LNCaP clone FGC (cell line): ENCODE measurements at regions not wholly inside any gene's neighbourhood (a gene's known extent, or its start where the extent isn't known, plus 50 kb on each side); places are given as distances from the start of the nearest gene placed in this dataset.

Source experiments
- DNase-seq: peaks from one replicate; pipeline ENCODE4 v3.0.0-alpha.2; 2011; ENCODE audit warnings: low read depth
- H3K4me3 ChIP-seq: 2 replicates; pipeline ENCODE4 v1.5.1; 2011; ENCODE audit warnings: mild to moderate bottlenecking, low read depth, low read length, control low read depth
- CTCF ChIP-seq: IDR thresholded peaks from 2 replicates; pipeline ENCODE4 v1.5.1; 2012; ENCODE audit warnings: mild to moderate bottlenecking; ENCODE audit not compliant: control insufficient read depth, insufficient read depth; ENCODE audit errors: extremely low read depth

- no peak overlapping the region for H3K4me3 ChIP-seq
- TF ChIP-seq CTCF, result no peak
These were observed 129.4 kb downstream of the INHBA start for GRCh38 chr7:41573443-41573842.

GRCh38 chr7:41573015-41573414 lies 129.9 kb downstream of the INHBA start:
- TF ChIP-seq CTCF, result no peak
- no peak for DNase-seq
- no peak overlapping the region for H3K4me3 ChIP-seq

More at GRCh38 chr7:41573443-41573842, 129.4 kb downstream of the INHBA start:
- DNase-seq, result no peak

GRCh38 chr7:41571573-41571972 lies 131.3 kb downstream of the INHBA start:
- DNase-seq, result no peak
- no peak overlapping the region for H3K4me3 ChIP-seq
- no peak for TF ChIP-seq CTCF

- no peak for TF ChIP-seq CTCF
- H3K4me3 ChIP-seq, result no peak overlapping the region
- no peak for DNase-seq
These were observed 132.1 kb downstream of the INHBA start for GRCh38 chr7:41570766-41571165.

GRCh38 chr7:41568135-41568534 lies 134.8 kb downstream of the INHBA start:
- DNase-seq, result no peak
- no peak overlapping the region for H3K4me3 ChIP-seq
- TF ChIP-seq CTCF, result no peak

- H3K4me3 ChIP-seq, result no peak overlapping the region
- DNase-seq, result no peak
These were observed 135.2 kb downstream of the INHBA start for GRCh38 chr7:41567731-41568114.

More at GRCh38 chr7:41567731-41568114, 135.2 kb downstream of the INHBA start:
- no peak for TF ChIP-seq CTCF
